Suprapubic skin (tissue), 4 donors: ENCODE measurements at regions not wholly inside any gene's neighbourhood (a gene's known extent, or its start where the extent isn't known, plus 50 kb on each side); places are given as distances from the start of the nearest gene placed in this dataset.

ENCODE experiments used
- CTCF ChIP-seq, 2 donors: fragments of 200-600 bp in 1 of 2; fragments of 450-650 bp in 1 of 2; sonication (generic) in 1 of 2; IDR thresholded peaks; one replicate each; pipeline ENCODE4 v1.5.1; 2016 to 2019; ENCODE audit warnings: antibody characterized with exemption in 2 of 2, mild to moderate bottlenecking in 1 of 2, moderate library complexity in 1 of 2
- EP300 ChIP-seq: sonication (generic); formaldehyde crosslinking; IDR thresholded peaks from one replicate; pipeline ENCODE4 v1.6.1; 2017; ENCODE audit warnings: antibody characterized with exemption
- POLR2A ChIP-seq, 2 donors: fragments of 450-650 bp; IDR thresholded peaks; one replicate each; pipeline ENCODE4 v1.6.1; 2017; ENCODE audit warnings: antibody characterized with exemption in 2 of 2, mild to moderate bottlenecking in 2 of 2, moderate library complexity in 2 of 2
- POLR2AphosphoS5 ChIP-seq, 3 donors: sonication (generic); formaldehyde crosslinking; IDR thresholded peaks; one replicate each; pipeline ENCODE4 v1.6.1; 2017; ENCODE audit warnings: antibody characterized with exemption in 3 of 3

GRCh38 chr1:72837781-72838180 lies 555.4 kb upstream of the NEGR1 start:
- TF ChIP-seq POLR2AphosphoS5 (IDR thresholded peaks at IDR 0.05) (no peak), CTCF (IDR thresholded peaks at IDR 0.05) (no peak), POLR2A (IDR thresholded peaks at IDR 0.05) (no peak), EP300 (no peak)
